ENCODE measurements at regions not wholly inside any gene's neighbourhood (a gene's known extent, or its start where the extent isn't known, plus 50 kb on each side); places are given as distances from the start of the nearest gene placed in this dataset.

- TF ChIP-seq CTCF (IDR thresholded peaks at IDR 0.05 in 4 of 5, conservative IDR thresholded peaks at IDR 0.05 in 1 of 5) (no peak), POLR2A (IDR thresholded peaks at IDR 0.05) (no peak)
Observed at GRCh38 chrX:43573441-43574015, 82.6 kb upstream of the MAOA start.
